HepG2 (cell line): ENCODE measurements at regions not wholly inside any gene's neighbourhood (a gene's known extent, or its start where the extent isn't known, plus 50 kb on each side); places are given as distances from the start of the nearest gene placed in this dataset.

ENCODE experiments used
- ATAC-seq: fragments of 200-7000 bp; cut with Tn5 transposase; 3 replicates; pipeline ENCODE4 v1.9.1; 2020; ENCODE audit warnings: mild to moderate bottlenecking, moderate library complexity
- BruUV-seq: library from RNA; stranded (reverse); fragments of 400-500 nt; replicated peaks from 2 replicates; lab custom pipeline; 2021; lab: Mats Ljungman, UMichigan
- CTCF ChIA-PET: fragments of 300-600 bp; formaldehyde crosslinking; extraction: SDS; loops from one replicate; lab custom pipeline; 2021; ENCODE audit warnings: low total read pairs, inconsistent platforms, low intra/inter-chr PET ratio; lab: Yijun Ruan, JAX
- POLR2A ChIA-PET: fragments of 350-600 bp; sonication (Branson Sonifier 250); formaldehyde crosslinking; loops from one replicate; lab custom pipeline; 2020; ENCODE audit warnings: antibody characterized with exemption, inconsistent platforms; lab: Yijun Ruan, JAX
- DNase-seq: peaks from one replicate; pipeline ENCODE4 v3.0.0-alpha.2; 2015; ENCODE audit warnings: low spot score
- FAIRE-seq: peaks from 3 replicates; lab custom pipeline; 2011; peaks lifted over from hg19 to GRCh38; lab: Jason Lieb, UNC
- H2AFZ ChIP-seq: one replicate; pipeline ENCODE4 v1.6.1; 2011; ENCODE audit warnings: low read length, inconsistent platforms
- H3K27ac ChIP-seq: fragments of 300-600 bp; 3 replicates; pipeline ENCODE4 v1.8.0; 2011; ENCODE audit warnings: mixed run types, mild to moderate bottlenecking, mixed read lengths, low read length, inconsistent platforms; ENCODE audit not compliant: insufficient read depth; ENCODE audit errors: extremely low read length
- H3K27me3 ChIP-seq, 2 experiments: fragments of 200-600 bp in 1 of 2; 2 replicates in 1 of 2; 3 replicates in 1 of 2; pipeline versions ENCODE4 v1.6.0 to v1.8.0; 2011; ENCODE audit warnings: low read length in 2 of 2, mild to moderate bottlenecking in 2 of 2, moderate library complexity in 2 of 2, inconsistent platforms in 1 of 2; ENCODE audit not compliant: insufficient read depth in 2 of 2, control insufficient read depth in 1 of 2
- H3K36me3 ChIP-seq, 2 experiments: fragments of 200-600 bp in 1 of 2; replicated peaks in 1 of 2; 2 replicates in 1 of 2; 3 replicates in 1 of 2; pipeline versions ENCODE4 v1.5.1 to v1.8.0; 2011; ENCODE audit warnings: low read length in 2 of 2, inconsistent platforms in 1 of 2; ENCODE audit not compliant: insufficient read depth in 2 of 2, control insufficient read depth in 1 of 2
- H3K4me1 ChIP-seq: 2 replicates; pipeline ENCODE4 v1.5.1; 2012; ENCODE audit warnings: low read length, inconsistent platforms; ENCODE audit not compliant: insufficient read depth
- H3K4me2 ChIP-seq: 2 replicates; pipeline ENCODE4 v1.6.0; 2011; ENCODE audit warnings: low read depth, low read length, inconsistent platforms
- H3K4me3 ChIP-seq, 3 experiments: fragments of 200-600 bp in 1 of 3; sonication (generic), shearing (Covaris generic) in 1 of 3; replicated peaks in 1 of 3; 2 replicates each; pipeline ENCODE4 v1.5.1; 2011 to 2016; ENCODE audit warnings: low read length in 3 of 3, inconsistent platforms in 2 of 3, low read depth in 2 of 3, mild to moderate bottlenecking in 2 of 3, control low read depth in 1 of 3, mixed read lengths in 1 of 3; ENCODE audit not compliant: insufficient read depth in 1 of 3
- H3K79me2 ChIP-seq: one replicate; pipeline ENCODE4 v1.6.1; 2011; ENCODE audit warnings: low read length, inconsistent platforms; ENCODE audit not compliant: insufficient read depth
- H3K9ac ChIP-seq: 2 replicates; pipeline ENCODE4 v1.6.0; 2011; ENCODE audit warnings: mild to moderate bottlenecking, low read depth, low read length, inconsistent platforms; ENCODE audit not compliant: insufficient read depth
- H3K9me3 ChIP-seq: 2 replicates; pipeline ENCODE4 v1.5.1; 2012; ENCODE audit warnings: mild to moderate bottlenecking, low read length
- H4K20me1 ChIP-seq: 2 replicates; pipeline ENCODE4 v1.6.0; 2011; ENCODE audit warnings: inconsistent platforms, mild to moderate bottlenecking, low read length, moderate library complexity; ENCODE audit not compliant: insufficient read depth
- ATF7-NPFF ChIP-seq: sonication (generic); formaldehyde crosslinking; IDR thresholded peaks from 2 replicates; pipeline ENCODE4 v1.8.1; 2023; ENCODE audit warnings: mild to moderate bottlenecking, low read depth, missing genetic modification reagents, moderate library complexity
- BCL6 ChIP-seq: IDR thresholded peaks from 2 replicates; pipeline ENCODE4 v1.6.1; 2016; ENCODE audit warnings: missing genetic modification reagents, missing compliant biosample characterization
- HMGXB3 ChIP-seq: sonication (generic); formaldehyde crosslinking; IDR thresholded peaks from 2 replicates; pipeline ENCODE4 v1.4.0; 2020; ENCODE audit warnings: missing genetic modification reagents, borderline replicate concordance
- HOMEZ ChIP-seq: IDR thresholded peaks from 2 replicates; pipeline ENCODE4 v1.6.1; 2016; ENCODE audit warnings: low read depth
- NFYC ChIP-seq: IDR thresholded peaks from 2 replicates; pipeline ENCODE4 v1.6.1; 2016; ENCODE audit warnings: missing genetic modification reagents, missing compliant biosample characterization
- REPIN1 ChIP-seq: sonication (generic); formaldehyde crosslinking; IDR thresholded peaks from 2 replicates; pipeline ENCODE4 v1.8.0; 2022; ENCODE audit warnings: missing genetic modification reagents, low read depth, mild to moderate bottlenecking, borderline replicate concordance
- ZBTB49 ChIP-seq: sonication (generic); formaldehyde crosslinking; IDR thresholded peaks from 2 replicates; pipeline ENCODE4 v1.4.0; 2020; ENCODE audit warnings: missing genetic modification reagents, borderline replicate concordance
- ZIK1 ChIP-seq: sonication (generic); formaldehyde crosslinking; IDR thresholded peaks from 2 replicates; pipeline ENCODE4 v1.5.0; 2020; ENCODE audit warnings: mild to moderate bottlenecking, low read depth, missing genetic modification reagents, borderline replicate concordance
- ZNF552 ChIP-seq: sonication (generic); formaldehyde crosslinking; IDR thresholded peaks from 2 replicates; pipeline ENCODE4 v1.9.0; 2022; ENCODE audit warnings: missing genetic modification reagents, mild to moderate bottlenecking, borderline replicate concordance
- WGBS: methylation state at CpG from one replicate; pipeline ENCODE4 v1.1.6; 2017; ENCODE audit warnings: low lambda C conversion rate; 5-methylcytosine and 5-hydroxymethylcytosine counted together
- in situ Hi-C: cut with HindIII; loops from 2 replicates; pipeline ENCODE4 v1.10.0; 2017; ENCODE audit warnings: low pct_unique_long_range_greater_than_20kb; ENCODE audit not compliant: extremely low pct_ligation_motif_present
- intact Hi-C: fragments of 100-400 bp; cut with micrococcal nuclease; formaldehyde crosslinking; loops from one replicate; pipeline ENCODE4 v1.10.0; 2022; ENCODE audit not compliant: unreplicated experiment

DNA sequence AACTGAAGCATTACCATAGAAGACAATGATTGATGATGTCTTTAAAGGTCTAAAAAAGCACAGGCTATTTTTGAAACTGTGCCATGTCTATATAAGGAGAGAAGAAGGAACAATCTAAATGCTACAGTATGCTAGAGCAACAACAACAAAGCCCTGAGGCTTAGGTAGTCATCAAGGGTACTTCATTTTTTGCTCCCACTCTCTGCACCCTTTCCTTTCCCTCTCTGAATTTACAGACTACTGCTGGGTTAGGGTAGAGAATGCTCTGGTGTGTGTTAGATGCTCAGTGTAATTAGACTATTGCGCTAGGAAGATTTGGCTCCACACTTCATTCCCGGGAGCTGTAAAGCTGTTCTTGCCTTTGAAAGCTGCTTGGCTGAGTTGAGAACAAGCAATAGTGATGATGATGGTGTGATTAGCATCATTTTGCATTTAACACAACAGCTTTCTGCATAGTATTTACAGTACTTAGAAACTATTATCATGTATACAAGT lies 1262.5 kb upstream of the CITED2 start:
- Histone ChIP-seq H3K36me3 (no peaks in the 10 kb centered on the region), H3K27me3 (no peaks in the 10 kb centered on the region), H4K20me1 (no peaks in the 10 kb centered on the region), H3K27ac (no peak overlapping the region), H3K4me3 (no peak overlapping the region), H3K9me3 (peaks cover 47% of the 10 kb centered on the region; the same call in 1 of the 2 replicates), H3K79me2 (no peaks in the 10 kb centered on the region), H3K4me1 (no peaks in the 10 kb centered on the region), H3K9ac (no peak overlapping the region), H2AFZ (no peak overlapping the region), H3K4me2 (no peak overlapping the region)
- DNase-seq (no peak), ATAC-seq (no peak), FAIRE-seq (no peak)
- 49% methylated on average over 2 of the region's 2 CpGs for WGBS
- CTCF ChIA-PET, result no interaction called here
- TF ChIP-seq HOMEZ (CRISPR knock-in tag) (no peak), ATF7-NPFF (no peak), ZNF552 (CRISPR knock-in tag) (no peak), REPIN1 (CRISPR knock-in tag) (no peak), BCL6 (CRISPR knock-in tag) (no peak), ZIK1 (no peak), ZBTB49 (no peak), NFYC (CRISPR knock-in tag) (no peak), HMGXB3 (CRISPR knock-in tag) (no peak)
- intact Hi-C loops, result no loop called here
- no TSS peak for BruUV-seq
- POLR2A ChIA-PET, result no interaction called here
- in situ Hi-C loops, result no loop called here
